ENCODE measurements at regions not wholly inside any gene's neighbourhood (a gene's known extent, or its start where the extent isn't known, plus 50 kb on each side); places are given as distances from the start of the nearest gene placed in this dataset.
"Not testable (repeated sequence)": the region's sequence is repeated elsewhere in the genome, so short reads cannot be mapped to it uniquely, and the experiment has no call there.

- not testable (repeated sequence) for DNase-seq; H3K27me3 ChIP-seq (ENCODE audit: control insufficient read depth, insufficient read depth, low read length); H3K4me3 ChIP-seq (ENCODE audit: insufficient read depth, low read depth, low read length)
These were observed 1742.8 kb upstream of the DEFB115 start for GRCh38 chr20:29514634-29515033.

DNA sequence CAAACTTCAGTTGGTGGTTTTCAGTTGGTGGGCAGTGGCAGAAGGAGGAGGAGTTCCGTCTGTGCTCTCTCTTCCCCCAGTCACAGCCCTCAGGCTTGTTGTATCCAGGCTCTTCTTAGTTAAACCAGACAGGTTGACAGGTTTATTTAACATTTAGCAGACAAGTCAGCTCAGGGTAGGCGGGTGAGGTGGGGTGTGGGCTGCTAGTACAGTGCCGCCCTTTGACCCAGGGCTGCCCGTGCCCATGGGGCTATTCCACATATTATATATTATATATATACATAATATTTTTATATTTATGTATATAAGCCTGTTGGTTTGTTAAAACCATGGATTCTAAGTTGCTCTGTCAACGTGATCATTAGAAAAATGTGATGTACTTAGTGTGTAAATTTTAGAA is 1740.6 kb upstream of the DEFB115 start:
- not testable (repeated sequence) for DNase-seq; H3K27me3 ChIP-seq (ENCODE audit: control insufficient read depth, insufficient read depth, low read length); H3K36me3 ChIP-seq (replicated peaks; ENCODE audit: control insufficient read depth, insufficient read depth, low read length); H3K4me3 ChIP-seq (ENCODE audit: insufficient read depth, low read depth, low read length)

More at GRCh38 chr20:29514634-29515033, 1742.8 kb upstream of the DEFB115 start:
- H3K36me3 ChIP-seq (replicated peaks; ENCODE audit: control insufficient read depth, insufficient read depth, low read length): not testable (repeated sequence)

- H3K36me3 ChIP-seq (replicated peaks; ENCODE audit: control insufficient read depth, insufficient read depth, low read length); H3K27me3 ChIP-seq (ENCODE audit: control insufficient read depth, insufficient read depth, low read length); H3K4me3 ChIP-seq (ENCODE audit: insufficient read depth, low read depth, low read length); DNase-seq: not testable (repeated sequence)
These were observed 1737.7 kb upstream of the DEFB115 start for GRCh38 chr20:29519610-29520241.

GRCh38 chr20:29533566-29534177 is 1723.8 kb upstream of the DEFB115 start:
- H3K27me3 ChIP-seq (ENCODE audit: control insufficient read depth, insufficient read depth, low read length); DNase-seq; H3K36me3 ChIP-seq (replicated peaks; ENCODE audit: control insufficient read depth, insufficient read depth, low read length); H3K4me3 ChIP-seq (ENCODE audit: insufficient read depth, low read depth, low read length): not testable (repeated sequence)

DNA sequence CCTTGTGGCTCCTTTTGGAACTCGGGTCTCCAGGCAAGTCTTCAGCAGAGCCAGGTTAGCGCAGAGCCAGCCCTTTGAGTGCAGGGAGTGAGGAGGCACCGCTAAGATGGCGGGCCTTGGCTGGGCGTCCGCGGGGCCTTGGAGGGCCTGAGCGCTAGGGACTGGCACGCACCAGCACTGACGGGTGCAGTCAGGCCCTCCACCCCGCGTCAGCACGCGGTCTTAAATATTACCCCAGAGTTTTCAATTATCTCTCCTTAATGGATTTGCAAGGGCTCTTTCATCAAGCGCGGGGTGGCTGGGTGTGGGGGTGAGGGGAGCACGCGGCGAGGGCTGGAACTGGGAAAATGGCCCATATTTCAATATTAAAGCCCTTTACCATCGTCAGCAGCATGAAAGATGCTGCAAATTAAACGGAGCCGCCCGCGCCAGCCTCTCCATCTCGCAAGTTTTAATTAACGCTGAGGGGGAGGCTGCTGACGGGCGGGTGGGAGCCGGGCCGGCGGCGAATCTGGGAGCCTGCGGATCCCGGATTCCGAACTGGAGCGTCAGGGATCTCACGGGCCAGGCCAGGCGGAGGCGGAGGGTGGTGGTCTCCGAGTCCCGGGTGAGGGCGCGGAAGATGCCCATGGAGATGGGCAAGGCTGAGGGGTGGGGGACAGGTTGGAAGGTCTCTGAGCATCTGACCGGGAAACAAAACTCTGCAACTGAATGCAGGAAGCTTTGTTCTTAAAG is 1690.4 kb upstream of the DEFB115 start:
- H3K4me3 ChIP-seq (ENCODE audit: insufficient read depth, low read depth, low read length); H3K36me3 ChIP-seq (replicated peaks; ENCODE audit: control insufficient read depth, insufficient read depth, low read length); H3K27me3 ChIP-seq (ENCODE audit: control insufficient read depth, insufficient read depth, low read length): not testable (repeated sequence)
- DNase-seq: peak; percentile 12

GRCh38 chr20:29567671-29568070 is 1689.8 kb upstream of the DEFB115 start:
- H3K27me3 ChIP-seq (ENCODE audit: control insufficient read depth, insufficient read depth, low read length); H3K36me3 ChIP-seq (replicated peaks; ENCODE audit: control insufficient read depth, insufficient read depth, low read length); H3K4me3 ChIP-seq (ENCODE audit: insufficient read depth, low read depth, low read length); DNase-seq: not testable (repeated sequence)

GRCh38 chr20:29570126-29570525 is 1687.3 kb upstream of the DEFB115 start:
- H3K4me3 ChIP-seq (ENCODE audit: insufficient read depth, low read depth, low read length); DNase-seq; H3K36me3 ChIP-seq (replicated peaks; ENCODE audit: control insufficient read depth, insufficient read depth, low read length); H3K27me3 ChIP-seq (ENCODE audit: control insufficient read depth, insufficient read depth, low read length): not testable (repeated sequence)

GRCh38 chr20:29589530-29589929 is 1667.9 kb upstream of the DEFB115 start:
- not testable (repeated sequence) for H3K4me3 ChIP-seq (ENCODE audit: insufficient read depth, low read depth, low read length); H3K36me3 ChIP-seq (replicated peaks; ENCODE audit: control insufficient read depth, insufficient read depth, low read length); H3K27me3 ChIP-seq (ENCODE audit: control insufficient read depth, insufficient read depth, low read length); DNase-seq

DNA sequence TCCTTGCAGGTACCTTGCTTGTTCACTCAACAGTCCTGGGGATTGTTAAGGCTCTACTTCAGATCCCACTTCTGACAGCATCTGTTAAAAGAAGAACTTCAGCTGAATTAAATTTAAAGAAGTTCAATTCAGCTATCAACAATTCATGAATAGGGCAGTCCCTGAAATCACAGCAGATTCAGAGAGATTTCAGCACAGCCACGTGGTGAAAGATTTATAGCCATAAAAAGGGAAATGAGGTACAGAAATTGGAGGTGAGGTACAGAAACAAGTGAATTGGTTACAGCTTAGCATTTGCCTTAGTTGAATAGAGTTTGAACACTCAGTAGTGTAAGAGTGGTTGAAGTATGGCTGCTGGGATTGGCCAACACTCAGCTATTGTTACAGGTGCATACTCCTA is 1653.3 kb upstream of the DEFB115 start:
- H3K36me3 ChIP-seq (replicated peaks; ENCODE audit: control insufficient read depth, insufficient read depth, low read length); DNase-seq; H3K4me3 ChIP-seq (ENCODE audit: insufficient read depth, low read depth, low read length); H3K27me3 ChIP-seq (ENCODE audit: control insufficient read depth, insufficient read depth, low read length): not testable (repeated sequence)

- DNase-seq: not testable (repeated sequence)
These were observed 1651.3 kb upstream of the DEFB115 start for GRCh38 chr20:29606171-29606570.

GRCh38 chr20:29629395-29629794 is 1628.1 kb upstream of the DEFB115 start:
- H3K36me3 ChIP-seq (replicated peaks; ENCODE audit: control insufficient read depth, insufficient read depth, low read length); H3K27me3 ChIP-seq (ENCODE audit: control insufficient read depth, insufficient read depth, low read length); H3K4me3 ChIP-seq (ENCODE audit: insufficient read depth, low read depth, low read length); DNase-seq: not testable (repeated sequence)

More at GRCh38 chr20:29606171-29606570, 1651.3 kb upstream of the DEFB115 start:
- not testable (repeated sequence) for H3K36me3 ChIP-seq (replicated peaks; ENCODE audit: control insufficient read depth, insufficient read depth, low read length); H3K4me3 ChIP-seq (ENCODE audit: insufficient read depth, low read depth, low read length); H3K27me3 ChIP-seq (ENCODE audit: control insufficient read depth, insufficient read depth, low read length)

All from H7 (cell line).